ENCODE measurements at regions not wholly inside any gene's neighbourhood (a gene's known extent, or its start where the extent isn't known, plus 50 kb on each side); places are given as distances from the start of the nearest gene placed in this dataset.

DNA sequence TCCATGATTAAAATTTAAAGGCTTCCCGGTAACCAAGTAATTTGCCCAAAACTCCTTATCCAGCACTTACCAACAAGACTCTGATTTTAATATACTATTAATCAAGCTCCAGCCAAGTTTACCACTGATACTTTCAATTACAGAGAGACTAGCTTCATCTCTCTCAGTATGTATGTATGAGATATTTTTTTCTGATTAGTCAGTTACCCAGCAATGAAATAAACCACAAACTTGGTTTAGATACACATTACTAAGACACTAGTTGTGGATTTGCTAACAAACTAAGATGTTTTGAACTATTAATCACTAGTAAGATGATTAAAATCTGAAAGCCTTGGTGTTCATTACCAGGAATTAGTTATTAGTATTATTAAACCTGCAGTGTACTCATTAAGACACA, 1272.2 kb upstream of the ACVR2A start:
- TF ChIP-seq, protein P1, sequence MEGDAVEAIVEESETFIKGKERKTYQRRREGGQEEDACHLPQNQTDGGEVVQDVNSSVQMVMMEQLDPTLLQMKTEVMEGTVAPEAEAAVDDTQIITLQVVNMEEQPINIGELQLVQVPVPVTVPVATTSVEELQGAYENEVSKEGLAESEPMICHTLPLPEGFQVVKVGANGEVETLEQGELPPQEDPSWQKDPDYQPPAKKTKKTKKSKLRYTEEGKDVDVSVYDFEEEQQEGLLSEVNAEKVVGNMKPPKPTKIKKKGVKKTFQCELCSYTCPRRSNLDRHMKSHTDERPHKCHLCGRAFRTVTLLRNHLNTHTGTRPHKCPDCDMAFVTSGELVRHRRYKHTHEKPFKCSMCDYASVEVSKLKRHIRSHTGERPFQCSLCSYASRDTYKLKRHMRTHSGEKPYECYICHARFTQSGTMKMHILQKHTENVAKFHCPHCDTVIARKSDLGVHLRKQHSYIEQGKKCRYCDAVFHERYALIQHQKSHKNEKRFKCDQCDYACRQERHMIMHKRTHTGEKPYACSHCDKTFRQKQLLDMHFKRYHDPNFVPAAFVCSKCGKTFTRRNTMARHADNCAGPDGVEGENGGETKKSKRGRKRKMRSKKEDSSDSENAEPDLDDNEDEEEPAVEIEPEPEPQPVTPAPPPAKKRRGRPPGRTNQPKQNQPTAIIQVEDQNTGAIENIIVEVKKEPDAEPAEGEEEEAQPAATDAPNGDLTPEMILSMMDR (IDR thresholded peaks at IDR 0.05) = no peak
- TF ChIP-seq POLR2A (IDR thresholded peaks at IDR 0.05) = no peak

Data from Peyer's patch (tissue), 4 donors.